ENCODE measurements at regions not wholly inside any gene's neighbourhood (a gene's known extent, or its start where the extent isn't known, plus 50 kb on each side); places are given as distances from the start of the nearest gene placed in this dataset.

DNA sequence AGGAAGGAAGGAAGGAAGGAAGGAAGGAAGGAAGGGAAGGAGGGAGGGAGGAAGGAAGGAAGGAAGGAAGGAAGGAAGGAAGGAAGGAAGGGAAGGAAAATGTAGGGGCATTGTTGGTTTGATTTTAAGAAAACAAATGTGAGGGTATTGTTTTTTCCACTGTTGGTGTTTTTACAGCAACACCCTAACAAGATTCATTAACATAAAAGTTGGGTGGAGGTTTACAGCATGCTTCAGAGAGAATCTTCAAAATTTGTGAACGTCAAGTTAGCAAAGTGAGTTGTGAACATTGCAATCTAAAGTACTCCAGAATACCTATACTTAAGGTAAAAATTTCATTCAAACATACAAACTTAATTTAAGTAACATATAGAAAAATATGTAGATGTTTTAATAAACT is 200.2 kb upstream of the ID4 start:
- ATAC-seq (no peak), DNase-seq (ENCODE audit: low read depth, low spot score) (no peak)
- Histone ChIP-seq H3K36me3 (ENCODE audit: control insufficient read depth in 1 of 2, insufficient read depth in 2 of 2, low read length in 2 of 2) (no peaks in the 10 kb centered on the region), H3K4me1 (ENCODE audit: control insufficient read depth in 1 of 2, insufficient read depth in 2 of 2, low read length in 2 of 2) (no peaks in the 10 kb centered on the region), H3K27me3 (ENCODE audit: insufficient read depth, low read length) (no peaks in the 10 kb centered on the region), H3K4me2 (ENCODE audit: low read length) (no peak overlapping the region), H3K79me2 (ENCODE audit: insufficient read depth, low read length) (no peaks in the 10 kb centered on the region), H3K4me3 (replicated peaks in 1 of 2; ENCODE audit: low read depth in 1 of 2, low read length in 2 of 2) (no peak overlapping the region), H2AFZ (ENCODE audit: low read depth, low read length, poor library complexity, severe bottlenecking) (no peak overlapping the region), H3K9me2 (ENCODE audit: insufficient read depth) (no peaks in the 10 kb centered on the region), H3K27ac (ENCODE audit: low read depth, low read length) (no peak overlapping the region), H4K20me1 (ENCODE audit: insufficient read depth) (no peaks in the 10 kb centered on the region), H3K9ac (ENCODE audit: low read length) (no peak overlapping the region), H3K9me3 (ENCODE audit: control insufficient read depth in 1 of 2, insufficient read depth in 1 of 2, low read depth in 1 of 2, low read length in 2 of 2) (no peaks in the 10 kb centered on the region)
- ChIA-PET RAD21 (ENCODE audit: low non-redundant PET in 1 of 2, low total read pairs in 2 of 2, uncharacterized antibody in 2 of 2, unreplicated experiment in 2 of 2) (no interaction called here), CTCF (no interaction called here), POLR2A (no interaction called here)
- TF ChIP-seq CBX3 (IDR thresholded peaks at IDR 0.05; ENCODE audit: low read depth) (no peak), SIN3A (IDR thresholded peaks at IDR 0.05; ENCODE audit: low read depth) (no peak)
- TF ChIP-seq, protein P1, sequence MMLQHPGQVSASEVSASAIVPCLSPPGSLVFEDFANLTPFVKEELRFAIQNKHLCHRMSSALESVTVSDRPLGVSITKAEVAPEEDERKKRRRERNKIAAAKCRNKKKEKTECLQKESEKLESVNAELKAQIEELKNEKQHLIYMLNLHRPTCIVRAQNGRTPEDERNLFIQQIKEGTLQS (IDR thresholded peaks at IDR 0.05), result no peak
- no TSS peak for BruUV-seq (replicated peaks)
- intact Hi-C loops (cut with micrococcal nuclease), result no loop called here

DNA sequence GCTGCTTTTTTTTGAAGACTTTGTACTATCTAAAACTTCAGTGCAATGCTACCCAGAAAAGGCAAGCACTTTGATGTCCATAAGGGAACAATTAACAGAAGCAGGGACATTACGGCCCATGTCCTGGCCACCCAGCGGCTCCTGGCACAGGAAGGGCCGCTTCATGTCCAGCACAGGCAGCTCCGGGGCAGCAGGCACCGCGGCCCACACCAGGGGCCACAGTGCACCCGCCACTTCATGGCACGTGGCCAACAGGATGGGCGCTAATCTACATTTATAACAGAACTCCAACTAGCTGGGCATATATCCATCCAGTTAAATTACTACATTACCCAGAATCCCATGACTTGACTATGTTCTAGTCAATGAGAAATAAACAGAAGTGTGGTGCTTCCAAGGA is 198.2 kb upstream of the ID4 start:
- ChIA-PET CTCF (no interaction called here), RAD21 (ENCODE audit: low non-redundant PET in 1 of 2, low total read pairs in 2 of 2, uncharacterized antibody in 2 of 2, unreplicated experiment in 2 of 2) (no interaction called here), POLR2A (interaction anchor here (0.6 kb wide), 1 partner anchor 9 kb away, joined by 3 read pairs; no protein-coding TSS in a partner anchor)
- Histone ChIP-seq H3K79me2 (ENCODE audit: insufficient read depth, low read length) (no peaks in the 10 kb centered on the region), H3K4me2 (ENCODE audit: low read length) (no peak overlapping the region), H3K4me3 (replicated peaks in 1 of 2; ENCODE audit: low read depth in 1 of 2, low read length in 2 of 2) (no peak overlapping the region), H3K27ac (ENCODE audit: low read depth, low read length) (no peak overlapping the region), H2AFZ (ENCODE audit: low read depth, low read length, poor library complexity, severe bottlenecking) (no peak overlapping the region), H3K9me2 (ENCODE audit: insufficient read depth) (no peaks in the 10 kb centered on the region), H3K9ac (ENCODE audit: low read length) (no peak overlapping the region), H3K9me3 (ENCODE audit: control insufficient read depth in 1 of 2, insufficient read depth in 1 of 2, low read depth in 1 of 2, low read length in 2 of 2) (no peaks in the 10 kb centered on the region), H4K20me1 (ENCODE audit: insufficient read depth) (no peaks in the 10 kb centered on the region), H3K4me1 (ENCODE audit: control insufficient read depth in 1 of 2, insufficient read depth in 2 of 2, low read length in 2 of 2) (no peaks in the 10 kb centered on the region), H3K27me3 (ENCODE audit: insufficient read depth, low read length) (no peaks in the 10 kb centered on the region), H3K36me3 (ENCODE audit: control insufficient read depth in 1 of 2, insufficient read depth in 2 of 2, low read length in 2 of 2) (no peaks in the 10 kb centered on the region)
- DNase-seq (ENCODE audit: low read depth, low spot score) (no peak), ATAC-seq (no peak)
- no TSS peak for BruUV-seq (replicated peaks)
- intact Hi-C loops (cut with micrococcal nuclease), result no loop called here
- TF ChIP-seq SRF (IDR thresholded peaks at IDR 0.05; ENCODE audit: low read depth), result no peak
- TF ChIP-seq ZNF274 (IDR thresholded peaks at IDR 0.05; ENCODE audit: low read depth, low read length), result no peak
- TF ChIP-seq, protein P2, sequence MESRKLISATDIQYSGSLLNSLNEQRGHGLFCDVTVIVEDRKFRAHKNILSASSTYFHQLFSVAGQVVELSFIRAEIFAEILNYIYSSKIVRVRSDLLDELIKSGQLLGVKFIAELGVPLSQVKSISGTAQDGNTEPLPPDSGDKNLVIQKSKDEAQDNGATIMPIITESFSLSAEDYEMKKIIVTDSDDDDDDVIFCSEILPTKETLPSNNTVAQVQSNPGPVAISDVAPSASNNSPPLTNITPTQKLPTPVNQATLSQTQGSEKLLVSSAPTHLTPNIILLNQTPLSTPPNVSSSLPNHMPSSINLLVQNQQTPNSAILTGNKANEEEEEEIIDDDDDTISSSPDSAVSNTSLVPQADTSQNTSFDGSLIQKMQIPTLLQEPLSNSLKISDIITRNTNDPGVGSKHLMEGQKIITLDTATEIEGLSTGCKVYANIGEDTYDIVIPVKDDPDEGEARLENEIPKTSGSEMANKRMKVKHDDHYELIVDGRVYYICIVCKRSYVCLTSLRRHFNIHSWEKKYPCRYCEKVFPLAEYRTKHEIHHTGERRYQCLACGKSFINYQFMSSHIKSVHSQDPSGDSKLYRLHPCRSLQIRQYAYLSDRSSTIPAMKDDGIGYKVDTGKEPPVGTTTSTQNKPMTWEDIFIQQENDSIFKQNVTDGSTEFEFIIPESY (IDR thresholded peaks at IDR 0.05; ENCODE audit: extremely low read depth, insufficient replicate concordance, low read length), result no peak
- no peak for TF ChIP-seq ZFX (IDR thresholded peaks at IDR 0.05)
- no peak for TF ChIP-seq CBX3 (IDR thresholded peaks at IDR 0.05; ENCODE audit: low read depth)
- TF ChIP-seq POLR2A (IDR thresholded peaks at IDR 0.05; ENCODE audit: borderline replicate concordance, extremely low read depth, insufficient read depth, insufficient read length), result no peak
- TF ChIP-seq CEBPB (IDR thresholded peaks at IDR 0.05; ENCODE audit: low read depth), result no peak
- no peak for TF ChIP-seq YY1 (IDR thresholded peaks at IDR 0.05; ENCODE audit: extremely low read depth, insufficient replicate concordance, low read depth, low read length)
- TF ChIP-seq, protein P1 (IDR thresholded peaks at IDR 0.05), result no peak
- TF ChIP-seq EGR1 (IDR thresholded peaks at IDR 0.05; ENCODE audit: low read depth), result no peak
- TF ChIP-seq JUND (IDR thresholded peaks at IDR 0.05), result no peak
- TF ChIP-seq, protein P3, sequence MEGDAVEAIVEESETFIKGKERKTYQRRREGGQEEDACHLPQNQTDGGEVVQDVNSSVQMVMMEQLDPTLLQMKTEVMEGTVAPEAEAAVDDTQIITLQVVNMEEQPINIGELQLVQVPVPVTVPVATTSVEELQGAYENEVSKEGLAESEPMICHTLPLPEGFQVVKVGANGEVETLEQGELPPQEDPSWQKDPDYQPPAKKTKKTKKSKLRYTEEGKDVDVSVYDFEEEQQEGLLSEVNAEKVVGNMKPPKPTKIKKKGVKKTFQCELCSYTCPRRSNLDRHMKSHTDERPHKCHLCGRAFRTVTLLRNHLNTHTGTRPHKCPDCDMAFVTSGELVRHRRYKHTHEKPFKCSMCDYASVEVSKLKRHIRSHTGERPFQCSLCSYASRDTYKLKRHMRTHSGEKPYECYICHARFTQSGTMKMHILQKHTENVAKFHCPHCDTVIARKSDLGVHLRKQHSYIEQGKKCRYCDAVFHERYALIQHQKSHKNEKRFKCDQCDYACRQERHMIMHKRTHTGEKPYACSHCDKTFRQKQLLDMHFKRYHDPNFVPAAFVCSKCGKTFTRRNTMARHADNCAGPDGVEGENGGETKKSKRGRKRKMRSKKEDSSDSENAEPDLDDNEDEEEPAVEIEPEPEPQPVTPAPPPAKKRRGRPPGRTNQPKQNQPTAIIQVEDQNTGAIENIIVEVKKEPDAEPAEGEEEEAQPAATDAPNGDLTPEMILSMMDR (IDR thresholded peaks at IDR 0.05 in 2 of 3, conservative IDR thresholded peaks at IDR 0.05 in 1 of 3; ENCODE audit: borderline replicate concordance in 1 of 3, insufficient read depth in 1 of 3, low read depth in 2 of 3, low read length in 2 of 3), result no peak
- no peak for TF ChIP-seq SP1 (IDR thresholded peaks at IDR 0.05; ENCODE audit: low read depth)
- TF ChIP-seq EZH2phosphoT487 (IDR thresholded peaks at IDR 0.05; ENCODE audit: borderline replicate concordance), result no peak
- no peak for TF ChIP-seq TCF7L2 (IDR thresholded peaks at IDR 0.05; ENCODE audit: borderline replicate concordance, extremely low read depth, insufficient read depth, insufficient read length)
- no peak for TF ChIP-seq POLR2AphosphoS5 (IDR thresholded peaks at IDR 0.05; ENCODE audit: low read depth, low read length)
